B cell (primary cell): ENCODE measurements at regions not wholly inside any gene's neighbourhood (a gene's known extent, or its start where the extent isn't known, plus 50 kb on each side); places are given as distances from the start of the nearest gene placed in this dataset.

ENCODE experiments used
- ATAC-seq: fragments of 200-7000 bp; cut with Tn5 transposase; one replicate; pipeline ENCODE4 v1.10.0; 2021; ENCODE audit warnings: low read depth, mild to moderate bottlenecking, moderate number of reproducible peaks, moderate library complexity
- CTCF ChIA-PET: fragments of 350-600 bp; sonication (Branson Sonifier 250); formaldehyde crosslinking; loops from one replicate; lab custom pipeline; 2021; ENCODE audit warnings: antibody characterized with exemption, inconsistent platforms; lab: Charles Lee
- POLR2A ChIA-PET: fragments of 350-600 bp; sonication (Branson Sonifier 250); formaldehyde crosslinking; loops from one replicate; lab custom pipeline; 2021; ENCODE audit warnings: antibody characterized with exemption; lab: Charles Lee
- DNase-seq: peaks from one replicate; pipeline ENCODE4 v3.0.0; 2013
- H2AFZ ChIP-seq: 2 replicates; pipeline ENCODE4 v1.6.1; 2012; ENCODE audit warnings: mild to moderate bottlenecking, low read depth, low read length; ENCODE audit not compliant: insufficient read depth, poor library complexity, severe bottlenecking
- H3K27ac ChIP-seq, 2 donors: 1 replicate in 1 of 2; 2 replicates in 1 of 2; pipeline ENCODE4 v1.5.1; 2012 to 2013; ENCODE audit warnings: low read length in 2 of 2, mild to moderate bottlenecking in 2 of 2, moderate library complexity in 1 of 2
- H3K27me3 ChIP-seq, 4 experiments: fragments of 200-600 bp in 1 of 4; sonication (generic) in 1 of 4; replicated peaks in 1 of 4; 1 replicate in 2 of 4; 2 replicates in 2 of 4; pipeline versions ENCODE4 v1.6.1 to v1.7.0; 2013 to 2016; ENCODE audit warnings: low read length in 3 of 4, mild to moderate bottlenecking in 2 of 4, mixed read lengths in 1 of 4, moderate library complexity in 1 of 4; ENCODE audit not compliant: insufficient read depth in 4 of 4, control insufficient read depth in 3 of 4; ENCODE audit errors: control extremely low read depth in 1 of 4
- H3K36me3 ChIP-seq, 2 experiments: replicated peaks in 1 of 2; 1 replicate in 1 of 2; 2 replicates in 1 of 2; pipeline versions ENCODE4 v1.6.1 to v1.7.1; 2013; ENCODE audit warnings: low read length in 1 of 2; ENCODE audit not compliant: insufficient read depth in 2 of 2, control insufficient read depth in 1 of 2; ENCODE audit errors: control extremely low read depth in 1 of 2, extremely low read depth in 1 of 2
- H3K4me1 ChIP-seq, 2 donors: fragments of 200-600 bp in 1 of 2; sonication (generic) in 1 of 2; 1 replicate in 1 of 2; 2 replicates in 1 of 2; pipeline versions ENCODE4 v1.5.1 to v1.6.1; 2013 to 2017; ENCODE audit warnings: low read length in 2 of 2; ENCODE audit not compliant: control insufficient read depth in 2 of 2, insufficient read depth in 2 of 2
- H3K4me2 ChIP-seq: replicated peaks from 2 replicates; pipeline ENCODE3; 2012; ENCODE audit warnings: mild to moderate bottlenecking, low read depth, low read length; ENCODE audit not compliant: poor library complexity, severe bottlenecking
- H3K4me3 ChIP-seq, 5 experiments: fragments of 200-600 bp in 1 of 5; sonication (generic) in 1 of 5; 1 replicate in 3 of 5; 2 replicates in 2 of 5; pipeline versions ENCODE4 v1.5.1 to v1.7.0; 2011 to 2016; ENCODE audit warnings: low read length in 4 of 5, mild to moderate bottlenecking in 4 of 5, low read depth in 2 of 5, control low read depth in 1 of 5, moderate library complexity in 1 of 5; ENCODE audit not compliant: insufficient read depth in 1 of 5; ENCODE audit errors: control extremely low read depth in 1 of 5, extremely low read depth in 1 of 5
- H3K79me2 ChIP-seq: fragments of 200-600 bp; sonication (generic); one replicate; pipeline ENCODE4 v1.6.0; 2016; ENCODE audit warnings: low read length; ENCODE audit not compliant: control insufficient read depth, insufficient read depth
- H3K9ac ChIP-seq: fragments of 200-600 bp; sonication (generic); 2 replicates; pipeline ENCODE4 v1.6.1; 2017; ENCODE audit warnings: mild to moderate bottlenecking, low read length, moderate library complexity
- H3K9me3 ChIP-seq, 3 donors: one replicate each; pipeline versions ENCODE4 v1.6.1 to v1.7.1; 2013; ENCODE audit warnings: low read length in 2 of 3; ENCODE audit not compliant: control insufficient read depth in 2 of 3, insufficient read depth in 1 of 3; ENCODE audit errors: control extremely low read depth in 1 of 3
- H4K20me1 ChIP-seq: 2 replicates; pipeline ENCODE4 v1.6.0; 2012; ENCODE audit warnings: mild to moderate bottlenecking, low read length; ENCODE audit not compliant: insufficient read depth, control insufficient read depth, poor library complexity, severe bottlenecking
- H3K27ac Mint-ChIP-seq: one replicate; pipeline ENCODE4 v1.8.0; 2021; ENCODE audit warnings: mixed read lengths
- H3K27me3 Mint-ChIP-seq: one replicate; pipeline ENCODE4 v1.8.0; 2021; ENCODE audit warnings: mixed read lengths
- H3K4me1 Mint-ChIP-seq: one replicate; pipeline ENCODE4 v1.8.0; 2021; ENCODE audit warnings: mixed read lengths
- H3K4me3 Mint-ChIP-seq: one replicate; pipeline ENCODE4 v1.8.0; 2021; ENCODE audit warnings: mixed read lengths
- H3K9me3 Mint-ChIP-seq: one replicate; pipeline ENCODE4 v1.8.0; 2022; ENCODE audit warnings: mixed read lengths; ENCODE audit not compliant: insufficient read depth
- CTCF ChIP-seq: fragments of 200-600 bp; IDR thresholded peaks from one replicate; pipeline ENCODE4 v1.8.0; 2022; ENCODE audit warnings: antibody characterized with exemption, mild to moderate bottlenecking
- EZH2 ChIP-seq: IDR thresholded peaks from 2 replicates; pipeline ENCODE4 v1.6.1; 2012; ENCODE audit warnings: borderline replicate concordance, low read depth, mild to moderate bottlenecking, moderate library complexity, low read length; ENCODE audit not compliant: insufficient read depth, poor library complexity, severe bottlenecking
- WGBS: methylation state at CpG from one replicate; pipeline ENCODE4 v1.1.5; 2013; ENCODE audit warnings: missing lambda C conversion rate; ENCODE audit not compliant: insufficient coverage; 5-methylcytosine and 5-hydroxymethylcytosine counted together
- intact Hi-C: fragments of 100-400 bp; cut with micrococcal nuclease; formaldehyde crosslinking; loops from one replicate; pipeline ENCODE4 v1.10.0; 2022

GRCh38 chr18:22493940-22494339, 76.2 kb upstream of the CTAGE1 start:
- ATAC-seq (no peak), DNase-seq (no peak)
- Histone ChIP-seq H3K79me2 (no peaks in the 10 kb centered on the region), H3K4me2 (no peak overlapping the region), H3K36me3 (no peaks in the 10 kb centered on the region), H3K9ac (no peak overlapping the region), H3K4me3 (no peak overlapping the region), H2AFZ (no peak overlapping the region), H3K4me1 (no peaks in the 10 kb centered on the region), H3K27ac (no peak overlapping the region), H3K9me3 (peaks cover 0 to 1% (median 0%) of the 10 kb centered on the region in 3 donors), H3K27me3 (no peaks in the 10 kb centered on the region), H4K20me1 (no peaks in the 10 kb centered on the region)
- no peak overlapping the region for H3K27ac Mint-ChIP-seq
- no peaks in the 10 kb centered on the region for H3K4me1 Mint-ChIP-seq
- ChIA-PET POLR2A (no interaction called here), CTCF (no interaction called here)
- H3K4me3 Mint-ChIP-seq, result no peak overlapping the region
- 100% methylated on average over 3 of the region's 4 CpGs for WGBS
- intact Hi-C loops, result no loop called here
- peaks cover 5% of the 10 kb centered on the region for H3K27me3 Mint-ChIP-seq
- H3K9me3 Mint-ChIP-seq, result peaks cover 8% of the 10 kb centered on the region
- no peak for TF ChIP-seq CTCF
- TF ChIP-seq EZH2, result no peak

DNA sequence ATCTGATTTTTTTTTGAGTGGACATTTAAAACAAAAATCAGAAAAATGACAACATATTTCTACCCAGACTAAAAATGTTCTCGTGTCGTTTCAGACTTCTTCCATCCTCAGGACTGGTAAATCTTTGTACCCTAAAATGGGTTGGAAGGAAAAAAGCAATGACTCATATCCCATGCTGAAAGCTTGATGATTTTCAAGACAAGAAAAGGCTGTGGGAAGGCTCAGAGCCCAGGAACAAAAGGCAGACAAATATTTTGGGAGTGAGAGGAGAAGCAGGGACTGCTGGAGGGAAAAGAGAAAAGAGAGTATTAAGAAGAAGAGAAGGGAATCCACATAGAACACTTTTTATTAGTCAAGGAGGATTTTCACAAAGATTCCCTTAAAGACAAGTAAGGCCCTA, 77.1 kb upstream of the CTAGE1 start:
- H3K9ac ChIP-seq, result no peak overlapping the region
- H3K4me3 Mint-ChIP-seq, result no peak overlapping the region
- TF ChIP-seq EZH2 (no peak), CTCF (no peak)
- no peak overlapping the region for H3K4me2 ChIP-seq
- WGBS, result no CpG with 5 or more reads among the region's 2 CpGs
- DNase-seq (no peak), ATAC-seq (no peak)
- H3K9me3 Mint-ChIP-seq, result peaks cover 8% of the 10 kb centered on the region
- H3K4me1 Mint-ChIP-seq, result no peaks in the 10 kb centered on the region
- H3K27me3 Mint-ChIP-seq, result peaks cover 5% of the 10 kb centered on the region
- no peak overlapping the region for H2AFZ ChIP-seq
- no peak overlapping the region for H3K27ac Mint-ChIP-seq
- no peaks in the 10 kb centered on the region for H3K79me2 ChIP-seq
- H3K27me3 ChIP-seq, result no peaks in the 10 kb centered on the region
- ChIA-PET POLR2A (no interaction called here), CTCF (no interaction called here)
- intact Hi-C loops, result no loop called here
- H3K9me3 ChIP-seq, result peaks cover 0 to 1% (median 0%) of the 10 kb centered on the region in 3 donors
- no peaks in the 10 kb centered on the region for H3K36me3 ChIP-seq
- H3K4me3 ChIP-seq, result no peak overlapping the region
- no peaks in the 10 kb centered on the region for H3K4me1 ChIP-seq
- H4K20me1 ChIP-seq, result no peaks in the 10 kb centered on the region
- no peak overlapping the region for H3K27ac ChIP-seq
